LNCaP clone FGC (cell line): ENCODE measurements at regions not wholly inside any gene's neighbourhood (a gene's known extent, or its start where the extent isn't known, plus 50 kb on each side); places are given as distances from the start of the nearest gene placed in this dataset.

Experiments
- DNase-seq: peaks from one replicate; pipeline ENCODE4 v3.0.0-alpha.2; 2011; ENCODE audit warnings: low read depth
- H3K4me3 ChIP-seq: 2 replicates; pipeline ENCODE4 v1.5.1; 2011; ENCODE audit warnings: mild to moderate bottlenecking, low read depth, low read length, control low read depth
- TF ChIP-seq, protein P1 (sequence below): IDR thresholded peaks from 2 replicates; pipeline ENCODE4 v1.5.1; 2012; ENCODE audit warnings: mild to moderate bottlenecking; ENCODE audit not compliant: control insufficient read depth, insufficient read depth; ENCODE audit errors: extremely low read depth

DNA sequence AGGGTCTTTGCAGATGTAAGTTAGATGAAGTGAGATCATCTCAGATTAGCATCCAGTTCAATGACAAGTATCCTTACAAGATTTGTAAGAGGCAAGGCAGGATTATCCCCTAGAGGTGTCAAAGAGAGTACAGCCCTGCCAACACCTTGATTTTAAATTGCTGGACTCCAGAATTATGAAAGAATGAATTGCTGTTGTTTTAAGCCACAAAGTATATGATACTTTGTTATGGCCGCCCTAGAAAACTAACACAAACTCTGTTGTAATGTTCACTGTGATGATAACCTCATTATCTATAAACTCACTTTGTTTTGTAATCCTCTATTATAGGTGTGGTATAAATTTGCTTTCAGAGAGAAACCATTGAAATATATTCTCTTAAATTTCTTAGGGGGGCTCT is 249.0 kb upstream of the SPOPL start:
- no peak overlapping the region for H3K4me3 ChIP-seq
- DNase-seq, result no peak
- TF ChIP-seq, protein P1, sequence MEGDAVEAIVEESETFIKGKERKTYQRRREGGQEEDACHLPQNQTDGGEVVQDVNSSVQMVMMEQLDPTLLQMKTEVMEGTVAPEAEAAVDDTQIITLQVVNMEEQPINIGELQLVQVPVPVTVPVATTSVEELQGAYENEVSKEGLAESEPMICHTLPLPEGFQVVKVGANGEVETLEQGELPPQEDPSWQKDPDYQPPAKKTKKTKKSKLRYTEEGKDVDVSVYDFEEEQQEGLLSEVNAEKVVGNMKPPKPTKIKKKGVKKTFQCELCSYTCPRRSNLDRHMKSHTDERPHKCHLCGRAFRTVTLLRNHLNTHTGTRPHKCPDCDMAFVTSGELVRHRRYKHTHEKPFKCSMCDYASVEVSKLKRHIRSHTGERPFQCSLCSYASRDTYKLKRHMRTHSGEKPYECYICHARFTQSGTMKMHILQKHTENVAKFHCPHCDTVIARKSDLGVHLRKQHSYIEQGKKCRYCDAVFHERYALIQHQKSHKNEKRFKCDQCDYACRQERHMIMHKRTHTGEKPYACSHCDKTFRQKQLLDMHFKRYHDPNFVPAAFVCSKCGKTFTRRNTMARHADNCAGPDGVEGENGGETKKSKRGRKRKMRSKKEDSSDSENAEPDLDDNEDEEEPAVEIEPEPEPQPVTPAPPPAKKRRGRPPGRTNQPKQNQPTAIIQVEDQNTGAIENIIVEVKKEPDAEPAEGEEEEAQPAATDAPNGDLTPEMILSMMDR, result no peak

DNA sequence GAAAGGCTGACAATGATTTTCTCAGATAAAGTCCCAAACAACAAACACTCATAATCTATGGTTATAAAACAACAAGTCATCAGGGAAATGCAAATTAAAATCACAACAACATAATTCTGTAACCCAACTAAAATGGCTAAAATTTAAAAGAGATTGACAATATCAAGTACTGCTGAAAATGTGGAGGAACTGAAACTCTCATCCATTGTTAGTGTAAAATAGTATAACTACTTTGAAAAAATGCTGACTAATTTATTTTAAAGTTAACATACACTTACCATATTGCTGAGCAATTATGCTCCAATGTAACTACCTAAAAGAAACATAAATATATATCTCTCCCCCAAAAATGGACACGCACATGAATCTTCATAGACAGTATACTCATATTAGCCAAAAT is 245.9 kb upstream of the SPOPL start:
- no peak for DNase-seq
- no peak overlapping the region for H3K4me3 ChIP-seq
- TF ChIP-seq, protein P1, result no peak

- DNase-seq, result no peak
- H3K4me3 ChIP-seq, result no peak overlapping the region
- TF ChIP-seq, protein P1, result no peak
Observed at GRCh38 chr2:138267161-138267901, 234.2 kb upstream of the SPOPL start.

- TF ChIP-seq, protein P1, result no peak
- no peak overlapping the region for H3K4me3 ChIP-seq
- DNase-seq, result no peak
Observed at GRCh38 chr2:138267902-138268254, 233.7 kb upstream of the SPOPL start.

DNA sequence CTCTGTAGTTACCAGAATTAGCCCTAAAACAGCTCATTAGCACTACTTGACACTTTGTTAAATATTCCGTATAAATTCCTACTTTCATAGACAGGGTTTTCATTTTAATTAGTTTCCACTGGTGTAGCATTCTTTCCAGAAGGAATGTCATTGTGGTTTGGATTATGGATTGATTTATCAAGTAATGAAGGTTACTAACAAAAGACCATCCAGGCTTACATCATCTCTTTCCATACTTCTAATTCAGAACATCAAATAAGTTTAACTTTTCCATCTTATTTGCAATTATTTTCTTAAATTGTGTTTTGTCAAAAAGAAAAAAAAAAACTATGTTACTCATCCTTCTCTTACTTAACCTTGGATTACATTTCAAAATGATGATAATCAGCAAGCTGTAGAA is 231.8 kb upstream of the SPOPL start:
- H3K4me3 ChIP-seq, result no peak overlapping the region
- TF ChIP-seq, protein P1, result no peak
- DNase-seq, result no peak

DNA sequence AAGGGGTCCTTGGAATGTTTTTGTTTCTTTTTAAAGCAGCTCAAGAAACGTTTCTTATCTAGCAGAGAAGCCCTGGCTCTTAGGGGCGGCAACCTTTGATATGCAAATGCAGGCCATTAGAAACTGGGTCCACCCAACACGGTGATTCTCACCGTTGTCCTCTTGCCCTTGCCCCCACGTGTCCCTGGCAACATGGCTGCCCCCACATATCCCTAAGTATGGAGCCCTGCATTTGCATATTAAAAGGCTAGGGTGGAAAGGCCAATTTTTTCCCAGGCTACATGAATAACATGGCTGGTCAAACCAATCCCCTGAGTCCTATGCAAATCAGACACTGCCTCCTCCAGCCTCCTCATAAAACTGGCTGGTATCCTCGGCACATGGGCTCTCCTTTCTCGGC is 230.1 kb upstream of the SPOPL start:
- DNase-seq, result no peak
- H3K4me3 ChIP-seq, result no peak overlapping the region
- TF ChIP-seq, protein P1, result no peak
